CD1c-positive myeloid dendritic cell (primary cell): ENCODE measurements at regions not wholly inside any gene's neighbourhood (a gene's known extent, or its start where the extent isn't known, plus 50 kb on each side); places are given as distances from the start of the nearest gene placed in this dataset.
A peak's percentile ranks its signal among the peaks of the same experiment; 100 is the strongest.

Experiments used
- DNase-seq: peaks from one replicate; pipeline ENCODE4 v3.0.0-alpha.2; 2016; ENCODE audit errors: extremely low spot score

- DNase-seq = no peak
Measured at GRCh38 chr6:140069576-140069975, 695.1 kb upstream of the CITED2 start.

DNA sequence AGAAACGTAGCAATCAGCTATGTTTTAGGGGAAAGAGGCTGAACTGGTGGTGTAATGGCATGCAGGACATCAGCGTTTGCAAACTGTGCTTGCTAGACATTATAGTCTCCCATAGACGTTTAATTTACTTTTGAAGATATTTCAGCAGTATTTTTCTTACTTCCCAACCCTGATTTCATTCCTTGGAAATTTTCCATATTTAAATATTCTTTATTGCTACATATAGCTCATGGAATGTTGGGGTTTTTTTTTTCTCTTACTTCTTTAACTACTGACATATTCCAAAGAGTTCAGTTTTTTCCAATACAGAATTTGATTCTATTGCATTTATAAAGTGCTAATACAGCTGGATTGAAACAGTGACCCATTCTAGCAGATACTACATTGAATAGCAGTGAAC lies 694.4 kb upstream of the CITED2 start:
- DNase-seq = no peak

DNA sequence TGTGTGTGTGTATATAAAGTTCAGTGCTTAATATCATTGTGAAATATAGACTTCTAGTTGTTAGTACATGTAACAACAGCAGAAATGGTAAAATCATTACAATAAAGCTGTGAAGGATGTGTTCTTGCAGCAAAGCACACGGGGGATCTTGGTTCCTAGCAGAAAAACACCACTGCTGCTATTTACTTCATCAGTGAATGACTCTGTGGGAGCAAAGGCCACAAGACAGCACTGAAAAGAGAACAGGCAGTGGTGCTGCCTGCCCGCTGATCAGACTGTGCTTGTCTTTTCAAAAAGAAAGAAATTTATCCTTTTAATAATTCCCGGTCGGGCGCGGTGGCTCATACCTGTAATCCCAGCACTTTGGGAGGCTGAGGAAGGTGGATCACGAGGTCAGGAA lies 689.9 kb upstream of the CITED2 start:
- DNase-seq = no peak

DNA sequence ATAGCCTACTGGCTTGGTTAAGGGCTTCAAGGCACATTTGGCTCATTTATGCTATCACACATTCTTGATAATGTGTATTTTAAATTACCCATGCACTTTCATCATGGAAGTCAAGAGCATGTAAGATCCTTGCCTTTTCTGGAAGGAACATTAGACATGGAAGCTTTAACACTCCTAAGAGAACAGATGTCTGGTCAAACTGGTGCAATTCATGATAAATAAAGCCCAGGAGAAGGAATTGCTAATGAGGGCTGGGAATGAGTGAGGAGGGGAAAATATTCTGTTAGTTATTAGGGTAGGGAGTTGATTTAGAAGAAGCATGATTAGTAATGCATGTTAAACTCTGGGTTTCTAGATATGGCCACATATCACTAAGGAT lies 688.6 kb upstream of the CITED2 start:
- DNase-seq = no peak

- no peak for DNase-seq
Measured at GRCh38 chr6:140062043-140063020, 687.9 kb upstream of the CITED2 start.

DNA sequence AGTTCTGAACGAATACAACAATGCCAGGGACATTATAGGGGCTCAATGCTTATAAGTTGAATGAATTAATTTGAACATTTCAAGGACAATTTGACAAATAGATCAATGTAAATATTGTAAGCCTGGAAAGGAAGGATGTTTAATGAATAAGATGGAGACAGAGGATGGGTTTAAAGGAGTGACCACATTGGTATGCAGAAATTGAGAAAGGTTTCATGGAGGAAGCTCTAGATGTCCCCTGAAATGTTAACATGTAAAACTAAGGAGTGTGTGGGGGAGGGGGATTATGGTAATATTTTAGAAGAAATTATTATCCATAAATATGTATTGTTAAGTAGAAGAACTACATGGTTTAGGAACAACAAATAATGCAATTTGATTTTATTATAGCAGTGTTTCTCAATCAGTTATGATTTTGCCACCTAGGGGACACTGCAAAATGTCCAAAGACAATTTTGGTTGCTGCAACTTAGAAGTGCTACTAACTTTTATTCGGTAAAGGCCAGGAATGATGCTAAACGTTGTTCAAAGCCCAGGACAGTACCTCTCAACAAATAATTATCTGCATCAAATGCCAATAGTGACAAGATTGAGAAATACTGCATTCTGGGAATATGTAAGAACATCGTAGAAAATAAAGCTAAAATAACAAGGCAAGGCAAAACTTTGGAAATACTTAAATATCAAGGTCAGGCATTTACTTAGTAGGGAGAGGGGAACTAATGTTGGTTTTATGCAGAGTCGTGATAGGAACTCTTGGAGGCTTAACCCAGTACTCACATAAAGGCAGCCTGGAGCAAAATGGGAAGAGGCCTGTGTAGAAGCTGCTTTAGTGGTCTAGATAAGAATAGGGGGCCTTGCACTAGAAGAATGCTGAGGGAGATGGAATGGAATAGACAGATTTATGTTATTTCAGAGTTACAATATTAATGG lies 686.9 kb upstream of the CITED2 start:
- DNase-seq = no peak

DNA sequence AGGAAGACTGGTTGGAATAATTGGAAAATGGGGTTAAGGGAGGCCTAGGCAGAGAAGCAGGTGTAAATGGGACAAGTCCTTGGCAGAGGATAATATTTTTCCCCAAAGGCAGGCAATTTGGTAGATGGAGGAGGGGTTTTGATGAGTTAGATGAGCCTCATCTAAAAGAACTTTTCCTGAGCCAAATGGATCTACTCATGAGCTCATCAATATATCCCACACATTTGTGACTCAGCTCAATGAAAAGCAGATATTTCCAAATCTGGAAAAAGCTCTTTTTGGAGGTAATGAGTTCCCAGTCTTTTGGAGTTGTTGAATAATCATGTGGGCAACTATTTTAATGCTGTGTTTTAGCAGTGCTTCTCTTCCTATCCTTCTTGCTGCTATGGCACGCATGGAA lies 685.5 kb upstream of the CITED2 start:
- no peak for DNase-seq

DNA sequence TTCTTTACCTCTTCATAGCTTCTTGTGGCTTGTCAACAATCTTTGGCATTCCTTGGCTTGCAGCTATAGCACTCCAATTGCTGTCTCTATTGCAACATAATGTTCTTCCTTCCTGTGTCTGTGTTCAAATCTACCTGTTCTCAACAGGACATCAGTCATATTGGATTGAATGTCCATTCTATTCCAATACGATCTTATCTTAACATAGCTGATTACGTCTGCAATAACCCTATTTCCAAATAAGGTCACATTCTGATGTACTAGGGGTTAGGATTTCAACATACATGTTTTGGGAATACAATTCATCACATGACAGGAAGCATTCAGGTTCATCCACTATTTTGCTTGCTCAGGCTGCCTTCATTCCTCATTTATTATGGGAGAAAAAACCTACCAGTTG lies 684.4 kb upstream of the CITED2 start:
- no peak for DNase-seq

- no peak for DNase-seq
Measured at GRCh38 chr6:140052736-140053729, 678.6 kb upstream of the CITED2 start.

GRCh38 chr6:140051521-140052512 lies 677.4 kb upstream of the CITED2 start:
- DNase-seq = no peak

DNA sequence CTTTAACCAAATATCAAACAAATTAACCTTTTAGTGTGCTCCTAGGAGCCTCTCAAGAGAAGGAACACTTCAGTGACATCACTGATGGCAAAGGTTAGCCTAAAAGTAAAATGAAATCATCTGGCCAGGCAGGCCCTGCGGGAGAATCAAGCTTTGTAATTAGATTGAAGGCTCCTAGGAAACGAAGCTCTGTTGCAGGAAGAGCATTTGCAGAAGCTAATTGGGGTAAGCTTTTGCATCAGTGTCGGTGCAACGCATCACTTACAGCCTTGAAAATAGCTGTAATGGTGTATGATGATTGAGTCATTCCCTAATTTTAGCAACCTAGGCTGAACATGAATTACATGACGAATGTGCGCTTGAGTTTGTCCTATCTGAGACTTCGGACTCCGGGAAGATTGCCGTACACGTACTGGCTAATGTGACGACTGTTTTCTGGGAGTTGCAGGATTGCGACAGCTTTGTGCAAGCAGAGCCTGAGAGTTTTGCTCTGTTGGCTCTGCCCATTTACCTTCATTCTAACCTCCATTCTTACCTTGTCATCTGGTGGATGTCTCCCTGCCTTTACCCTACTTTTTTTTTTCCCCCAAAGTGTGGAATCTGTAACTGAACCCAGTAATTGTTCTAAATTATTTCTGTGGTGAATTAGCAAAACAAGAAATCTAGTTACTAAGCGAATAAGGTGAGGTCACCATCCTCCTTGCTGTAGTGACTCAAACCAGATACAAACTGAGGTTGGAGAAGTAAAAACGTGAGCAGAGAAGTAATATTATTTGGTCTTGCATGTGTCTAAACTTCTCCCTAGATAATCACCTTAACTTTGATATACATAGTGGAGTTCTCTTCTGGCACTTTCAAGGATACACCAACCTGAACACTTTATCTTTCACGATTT lies 675.9 kb upstream of the CITED2 start:
- DNase-seq = no peak

- DNase-seq = no peak
Measured at GRCh38 chr6:140049251-140049650, 674.8 kb upstream of the CITED2 start.

- no peak for DNase-seq
Measured at GRCh38 chr6:140048202-140048790, 673.8 kb upstream of the CITED2 start.

- DNase-seq = no peak
Measured at GRCh38 chr6:140047321-140047720, 672.9 kb upstream of the CITED2 start.

DNA sequence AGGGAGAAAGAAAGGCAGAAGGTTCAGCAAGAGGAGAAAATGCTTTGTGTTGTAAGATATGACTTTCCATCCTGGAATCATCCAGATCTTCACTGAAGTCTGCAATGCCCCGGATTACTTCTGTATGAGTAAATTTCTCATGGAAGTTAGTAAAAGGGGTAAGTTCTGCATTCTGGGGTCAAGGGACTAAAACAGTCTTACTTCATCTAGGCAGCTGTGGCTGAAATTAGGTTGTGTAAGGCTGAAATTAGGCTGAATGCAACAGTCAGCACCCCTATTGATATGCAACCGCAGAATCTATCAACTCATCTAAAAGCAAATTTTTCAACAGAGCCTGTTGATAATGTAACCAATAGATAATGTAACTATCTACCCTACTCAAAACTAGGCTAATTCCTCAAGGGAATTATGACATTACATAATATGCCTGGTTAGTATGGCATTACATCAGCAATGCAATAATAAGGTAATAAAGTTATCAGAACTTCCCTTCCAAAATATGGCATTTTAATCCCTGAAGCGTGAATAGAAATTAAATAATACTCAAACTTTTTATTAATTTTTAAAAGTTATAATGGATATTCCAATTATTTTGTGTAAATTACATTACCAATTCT lies 671.7 kb upstream of the CITED2 start:
- peak; percentile 57 for DNase-seq

GRCh38 chr6:140045116-140045515 lies 670.7 kb upstream of the CITED2 start:
- DNase-seq = no peak

DNA sequence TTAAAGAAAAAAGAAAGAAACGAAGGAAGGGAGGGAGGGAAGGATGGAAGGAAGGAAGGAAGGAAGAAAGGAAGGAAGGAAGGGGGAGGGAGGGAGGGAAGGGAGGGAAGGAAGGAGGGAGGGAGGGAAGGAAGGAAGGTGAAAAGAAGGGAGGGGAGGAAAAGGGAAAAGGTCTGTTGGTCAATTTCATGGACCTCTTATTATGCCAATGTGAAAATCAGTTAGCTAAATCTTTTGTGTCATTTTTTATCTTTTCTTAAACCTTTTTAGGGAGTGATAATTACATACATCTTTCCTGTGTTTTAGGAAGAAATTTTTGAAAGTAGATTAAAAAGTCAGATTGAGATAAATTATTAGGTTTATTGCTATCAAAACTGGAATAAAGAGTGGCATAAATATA lies 670.2 kb upstream of the CITED2 start:
- no peak for DNase-seq

- peak; percentile 70 for DNase-seq
Measured at GRCh38 chr6:140043762-140044378, 669.4 kb upstream of the CITED2 start.
